Activated naive CD8-positive, alpha-beta T cell treated with anti-CD3 and anti-CD28 coated beads, Interleukin-2, amount 50 U/mL, for 16 hours (primary cell): ENCODE measurements at regions not wholly inside any gene's neighbourhood (a gene's known extent, or its start where the extent isn't known, plus 50 kb on each side); places are given as distances from the start of the nearest gene placed in this dataset.
"Not testable (repeated sequence)": the region's sequence is repeated elsewhere in the genome, so short reads cannot be mapped to it uniquely, and the experiment has no call there.

Source experiments
- DNase-seq: peaks from one replicate; pipeline ENCODE4 v3.0.0-alpha.2; 2020; ENCODE audit warnings: low read depth, low spot score

GRCh38 chr10:131811630-131812403 lies 89.0 kb upstream of the PPP2R2D start:
- no peak for DNase-seq

- no peak for DNase-seq
Observed at GRCh38 chr10:131812736-131813604, 87.8 kb upstream of the PPP2R2D start.

- DNase-seq, result no peak
Observed at GRCh38 chr10:131814567-131815265, 86.1 kb upstream of the PPP2R2D start.

- DNase-seq, result no peak
Observed at GRCh38 chr10:131815266-131816156, 85.3 kb upstream of the PPP2R2D start.

GRCh38 chr10:131816157-131816775 lies 84.5 kb upstream of the PPP2R2D start:
- DNase-seq, result no peak

- no peak for DNase-seq
Observed at GRCh38 chr10:131816941-131817700, 83.7 kb upstream of the PPP2R2D start.

GRCh38 chr10:131817866-131818509 lies 82.8 kb upstream of the PPP2R2D start:
- DNase-seq, result no peak

GRCh38 chr10:131818510-131819234 lies 82.1 kb upstream of the PPP2R2D start:
- no peak for DNase-seq

- DNase-seq, result no peak
Observed at GRCh38 chr10:131819241-131820072, 81.4 kb upstream of the PPP2R2D start.

- DNase-seq, result no peak
Observed at GRCh38 chr10:131820626-131821025, 80.2 kb upstream of the PPP2R2D start.

GRCh38 chr10:131821378-131822012 lies 79.3 kb upstream of the PPP2R2D start:
- no peak for DNase-seq

GRCh38 chr10:131822013-131822691 lies 78.7 kb upstream of the PPP2R2D start:
- no peak for DNase-seq

- DNase-seq, result no peak
Observed at GRCh38 chr10:131822692-131823245, 78.0 kb upstream of the PPP2R2D start.

- DNase-seq, result not testable (repeated sequence)
Observed at GRCh38 chr10:131823601-131824099, 77.2 kb upstream of the PPP2R2D start.

- DNase-seq, result no peak
Observed at GRCh38 chr10:131824371-131825149, 76.2 kb upstream of the PPP2R2D start.
